Mesendoderm (in vitro differentiated cells): ENCODE measurements at regions not wholly inside any gene's neighbourhood (a gene's known extent, or its start where the extent isn't known, plus 50 kb on each side); places are given as distances from the start of the nearest gene placed in this dataset.

Experiments used
- DNase-seq: peaks from one replicate; pipeline ENCODE4 v3.0.0; 2013
- H2AK5ac ChIP-seq: 2 replicates; pipeline ENCODE4 v1.6.1; 2013; ENCODE audit warnings: low read length, inconsistent platforms
- H2BK120ac ChIP-seq: 2 replicates; pipeline ENCODE4 v1.6.1; 2013; ENCODE audit warnings: low read depth, mild to moderate bottlenecking, low read length, moderate library complexity, mixed read lengths
- H2BK15ac ChIP-seq: replicated peaks from 2 replicates; pipeline ENCODE4 v1.6.1; 2013; ENCODE audit warnings: low read depth, mild to moderate bottlenecking, moderate library complexity
- H2BK5ac ChIP-seq: 2 replicates; pipeline ENCODE4 v1.6.1; 2013; ENCODE audit warnings: low read length, inconsistent platforms
- H3K18ac ChIP-seq: 2 replicates; pipeline ENCODE4 v1.6.1; 2013; ENCODE audit warnings: mild to moderate bottlenecking, low read length, mixed read lengths
- H3K23ac ChIP-seq: one replicate; pipeline ENCODE4 v1.6.1; 2013; ENCODE audit warnings: low read length
- H3K27ac ChIP-seq: 2 replicates; pipeline ENCODE4 v1.5.1; 2013; ENCODE audit warnings: low read depth, mild to moderate bottlenecking, inconsistent platforms, low read length, moderate library complexity
- H3K27me3 ChIP-seq: 2 replicates; pipeline ENCODE4 v1.6.1; 2013; ENCODE audit warnings: low read length, control low read depth, mild to moderate bottlenecking, inconsistent platforms; ENCODE audit not compliant: insufficient read depth, poor library complexity
- H3K36me3 ChIP-seq: 2 replicates; pipeline ENCODE4 v1.6.1; 2013; ENCODE audit warnings: low read length, inconsistent platforms; ENCODE audit not compliant: control insufficient read depth, insufficient read depth
- H3K4ac ChIP-seq: one replicate; pipeline ENCODE4 v1.6.1; 2013; ENCODE audit warnings: low read depth, mild to moderate bottlenecking, low read length, moderate library complexity
- H3K4me1 ChIP-seq: 2 replicates; pipeline ENCODE4 v1.6.1; 2013; ENCODE audit warnings: low read depth, low read length, inconsistent platforms; ENCODE audit not compliant: control insufficient read depth
- H3K4me2 ChIP-seq: 2 replicates; pipeline ENCODE4 v1.6.1; 2013; ENCODE audit warnings: low read length
- H3K4me3 ChIP-seq: 2 replicates; pipeline ENCODE4 v1.5.1; 2013; ENCODE audit warnings: mild to moderate bottlenecking, low read length
- H3K56ac ChIP-seq: one replicate; pipeline ENCODE4 v1.6.1; 2013; ENCODE audit warnings: low read length
- H3K79me1 ChIP-seq: 2 replicates; pipeline ENCODE4 v1.6.1; 2013; ENCODE audit warnings: low read length, inconsistent platforms
- H3K79me2 ChIP-seq: 2 replicates; pipeline ENCODE4 v1.6.1; 2013; ENCODE audit warnings: mild to moderate bottlenecking, low read length; ENCODE audit not compliant: control insufficient read depth, insufficient read depth
- H3K9ac ChIP-seq: 2 replicates; pipeline ENCODE4 v1.6.1; 2013; ENCODE audit warnings: low read length, inconsistent platforms
- H4K5ac ChIP-seq: one replicate; pipeline ENCODE4 v1.6.1; 2013; ENCODE audit warnings: low read length
- H4K8ac ChIP-seq: one replicate; pipeline ENCODE4 v1.6.1; 2013; ENCODE audit warnings: low read depth, mild to moderate bottlenecking, control low read depth, low read length, moderate library complexity
- WGBS: extraction: QIAGEN DNeasy Blood & Tissue Kit; methylation state at CpG from one replicate; pipeline ENCODE4 v1.1.7; 2013; ENCODE audit warnings: low lambda C conversion rate, missing lambda C conversion rate; ENCODE audit not compliant: insufficient coverage; ENCODE audit errors: extremely low coverage; 5-methylcytosine and 5-hydroxymethylcytosine counted together

GRCh38 chr9:107547772-107548297 is 58.3 kb upstream of the KLF4 start:
- no peak overlapping the region for H4K5ac ChIP-seq
- no peak overlapping the region for H2BK120ac ChIP-seq
- H3K56ac ChIP-seq = no peak overlapping the region
- no peak overlapping the region for H2BK15ac ChIP-seq
- no peaks in the 10 kb centered on the region for H3K36me3 ChIP-seq
- DNase-seq = no peak
- H3K79me2 ChIP-seq = no peaks in the 10 kb centered on the region
- no CpG with 5 or more reads among the region's 3 CpGs for WGBS
- no peak overlapping the region for H2BK5ac ChIP-seq
- no peaks in the 10 kb centered on the region for H3K4me1 ChIP-seq
- no peak overlapping the region for H3K4ac ChIP-seq
- no peaks in the 10 kb centered on the region for H3K79me1 ChIP-seq
- no peak overlapping the region for H3K27ac ChIP-seq
- no peak overlapping the region for H3K4me2 ChIP-seq
- H3K23ac ChIP-seq = no peak overlapping the region
- H3K18ac ChIP-seq = no peak overlapping the region
- no peak overlapping the region for H4K8ac ChIP-seq
- H3K4me3 ChIP-seq = no peak overlapping the region
- H2AK5ac ChIP-seq = no peak overlapping the region
- no peak overlapping the region for H3K9ac ChIP-seq
- no peaks in the 10 kb centered on the region for H3K27me3 ChIP-seq

GRCh38 chr9:107547303-107547702 is 57.7 kb upstream of the KLF4 start:
- Histone ChIP-seq H2BK120ac (no peak overlapping the region), H3K4ac (no peak overlapping the region), H2AK5ac (no peak overlapping the region), H3K9ac (no peak overlapping the region), H3K23ac (no peak overlapping the region), H2BK5ac (no peak overlapping the region), H3K79me2 (no peaks in the 10 kb centered on the region), H4K5ac (no peak overlapping the region), H3K36me3 (no peaks in the 10 kb centered on the region), H3K56ac (no peak overlapping the region), H3K4me3 (no peak overlapping the region), H3K4me1 (no peaks in the 10 kb centered on the region), H2BK15ac (no peak overlapping the region), H3K18ac (no peak overlapping the region), H3K79me1 (no peaks in the 10 kb centered on the region), H3K27me3 (no peaks in the 10 kb centered on the region), H3K4me2 (no peak overlapping the region), H3K27ac (no peak overlapping the region), H4K8ac (no peak overlapping the region)
- DNase-seq = no peak
- no CpG with 5 or more reads among the region's 2 CpGs for WGBS

- H2BK15ac ChIP-seq = no peak overlapping the region
- H3K4me1 ChIP-seq = no peaks in the 10 kb centered on the region
- H3K4ac ChIP-seq = no peak overlapping the region
- no peaks in the 10 kb centered on the region for H3K27me3 ChIP-seq
- H3K56ac ChIP-seq = no peak overlapping the region
- H4K8ac ChIP-seq = no peak overlapping the region
- no peak overlapping the region for H2BK5ac ChIP-seq
- H3K36me3 ChIP-seq = no peaks in the 10 kb centered on the region
- no peak overlapping the region for H4K5ac ChIP-seq
- no peaks in the 10 kb centered on the region for H3K79me1 ChIP-seq
- no peak overlapping the region for H3K27ac ChIP-seq
- no peak overlapping the region for H3K18ac ChIP-seq
- H3K79me2 ChIP-seq = no peaks in the 10 kb centered on the region
- H2BK120ac ChIP-seq = no peak overlapping the region
- H2AK5ac ChIP-seq = no peak overlapping the region
- no peak overlapping the region for H3K23ac ChIP-seq
- H3K4me2 ChIP-seq = no peak overlapping the region
- H3K4me3 ChIP-seq = no peak overlapping the region
- no peak for DNase-seq
- no peak overlapping the region for H3K9ac ChIP-seq
These were observed 57.3 kb upstream of the KLF4 start for GRCh38 chr9:107546859-107547258.

GRCh38 chr9:107545036-107545435 is 55.5 kb upstream of the KLF4 start:
- Histone ChIP-seq H2BK120ac (no peak overlapping the region), H3K79me2 (no peaks in the 10 kb centered on the region), H3K23ac (no peak overlapping the region), H3K4ac (no peak overlapping the region), H3K27ac (no peak overlapping the region), H3K4me1 (no peaks in the 10 kb centered on the region), H3K27me3 (no peaks in the 10 kb centered on the region), H3K36me3 (no peaks in the 10 kb centered on the region), H3K79me1 (no peaks in the 10 kb centered on the region), H3K56ac (no peak overlapping the region), H3K4me2 (no peak overlapping the region), H4K5ac (no peak overlapping the region), H2AK5ac (no peak overlapping the region), H3K4me3 (no peak overlapping the region), H3K18ac (no peak overlapping the region), H2BK5ac (no peak overlapping the region), H3K9ac (no peak overlapping the region), H4K8ac (no peak overlapping the region), H2BK15ac (no peak overlapping the region)
- peak; percentile 58 for DNase-seq
- WGBS = no CpG with 5 or more reads among the region's 3 CpGs

- Histone ChIP-seq H3K4ac (no peak overlapping the region), H3K27ac (no peak overlapping the region), H3K79me2 (no peaks in the 10 kb centered on the region), H2BK5ac (no peak overlapping the region), H3K56ac (no peak overlapping the region), H3K36me3 (no peaks in the 10 kb centered on the region), H3K18ac (no peak overlapping the region), H3K4me1 (peaks cover 2% of the 10 kb centered on the region), H4K8ac (no peak overlapping the region), H3K79me1 (no peaks in the 10 kb centered on the region), H2BK15ac (no peak overlapping the region), H3K23ac (no peak overlapping the region), H3K9ac (no peak overlapping the region), H4K5ac (no peak overlapping the region), H3K4me3 (no peak overlapping the region), H2BK120ac (no peak overlapping the region), H2AK5ac (no peak overlapping the region), H3K4me2 (no peak overlapping the region), H3K27me3 (no peaks in the 10 kb centered on the region)
- DNase-seq = no peak
- no CpG with 5 or more reads among the region's 4 CpGs for WGBS
These were observed 53.0 kb upstream of the KLF4 start for GRCh38 chr9:107542411-107543157.

GRCh38 chr9:107541523-107541922 is 52.0 kb upstream of the KLF4 start:
- H3K79me1 ChIP-seq = no peaks in the 10 kb centered on the region

More at GRCh38 chr9:107541523-107541922, 52.0 kb upstream of the KLF4 start:
- Histone ChIP-seq H4K8ac (no peak overlapping the region), H3K23ac (no peak overlapping the region), H2BK120ac (no peak overlapping the region), H3K4me1 (peaks cover 2% of the 10 kb centered on the region), H3K79me2 (no peaks in the 10 kb centered on the region), H3K4me3 (no peak overlapping the region), H2BK5ac (no peak overlapping the region), H3K36me3 (no peaks in the 10 kb centered on the region), H3K4ac (no peak overlapping the region), H4K5ac (no peak overlapping the region), H3K4me2 (no peak overlapping the region), H2BK15ac (no peak overlapping the region), H3K56ac (no peak overlapping the region), H2AK5ac (no peak overlapping the region), H3K9ac (no peak overlapping the region), H3K27me3 (no peaks in the 10 kb centered on the region), H3K18ac (no peak overlapping the region), H3K27ac (no peak overlapping the region)
- no CpG with 5 or more reads among the region's 2 CpGs for WGBS
- DNase-seq = no peak
